GM18502 (cell line): ENCODE measurements at regions not wholly inside any gene's neighbourhood (a gene's known extent, or its start where the extent isn't known, plus 50 kb on each side); places are given as distances from the start of the nearest gene placed in this dataset.
"Not testable (repeated sequence)": the region's sequence is repeated elsewhere in the genome, so short reads cannot be mapped to it uniquely, and the experiment has no call there.

Experiments
- ATAC-seq: cut with Tn5 transposase; IDR thresholded peaks from one replicate; pipeline ENCODE4 v1.9.1; 2021; ENCODE audit warnings: mild to moderate bottlenecking; ENCODE audit not compliant: unreplicated experiment, poor library complexity

DNA sequence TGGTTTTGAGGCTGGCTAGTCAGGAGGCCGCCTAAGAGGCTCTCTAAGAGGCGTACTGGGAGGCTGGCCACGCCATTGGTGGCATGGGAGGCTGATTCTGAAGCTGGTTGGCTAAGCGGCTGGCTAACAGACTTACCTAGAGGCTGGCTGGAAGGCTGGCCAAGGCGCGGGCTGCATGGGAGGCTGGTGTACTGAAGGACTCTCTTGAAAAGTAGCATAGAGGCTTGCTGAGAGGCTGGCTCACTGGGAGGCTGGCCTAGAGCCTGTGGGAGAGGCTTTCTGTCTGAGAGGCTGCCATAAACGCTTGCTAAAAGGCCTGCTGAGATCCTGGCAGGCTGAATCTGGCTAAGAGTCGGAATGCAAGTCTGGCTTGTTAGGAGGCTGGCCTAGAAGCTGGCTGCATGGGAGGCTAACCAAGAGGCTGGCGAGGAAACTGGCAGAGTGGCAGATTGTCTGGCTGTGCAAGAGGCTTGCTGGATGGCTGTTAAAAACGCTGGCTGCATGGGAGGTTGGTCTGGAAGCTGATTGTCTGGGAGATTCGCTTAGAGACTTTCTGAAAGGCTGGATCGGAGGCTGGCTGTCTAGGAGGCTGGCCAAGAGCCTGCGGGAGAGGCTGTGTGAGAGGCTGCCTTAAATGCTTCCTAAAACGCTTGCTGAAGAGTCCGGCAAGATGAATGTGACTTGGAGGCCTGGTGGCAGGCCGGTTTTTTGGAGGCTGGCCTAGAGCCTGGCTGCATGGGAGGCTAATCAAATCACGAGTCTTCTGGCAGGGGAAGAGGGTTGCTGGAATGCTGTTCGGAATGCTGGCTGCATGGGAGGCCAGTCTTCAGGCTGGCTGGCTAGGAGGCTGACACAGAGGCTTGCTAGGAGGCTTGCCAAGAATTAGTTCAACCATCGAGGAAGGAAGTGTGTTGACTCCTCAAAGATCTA is 134.2 kb downstream of the OR13A1 start:
- ATAC-seq: no peak

DNA sequence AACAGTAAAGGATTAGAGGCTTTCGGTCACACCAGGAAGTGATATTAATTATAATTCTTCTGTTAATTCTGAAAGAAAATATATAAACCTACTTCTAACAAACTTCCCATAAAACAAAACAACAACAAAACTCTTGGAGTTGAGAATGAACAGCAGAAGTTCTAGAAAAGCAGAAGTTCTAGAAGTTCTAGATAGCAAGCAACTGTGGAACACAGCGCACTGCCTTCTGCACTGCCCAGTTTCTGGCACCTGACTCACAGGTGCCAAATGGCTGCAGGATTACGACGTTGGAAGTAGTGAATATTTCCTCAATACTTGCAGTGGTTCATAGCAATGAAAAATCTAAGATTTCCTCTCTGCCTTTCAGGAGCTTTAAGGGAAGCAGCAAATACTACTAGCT is 132.2 kb downstream of the OR13A1 start:
- ATAC-seq: no peak

DNA sequence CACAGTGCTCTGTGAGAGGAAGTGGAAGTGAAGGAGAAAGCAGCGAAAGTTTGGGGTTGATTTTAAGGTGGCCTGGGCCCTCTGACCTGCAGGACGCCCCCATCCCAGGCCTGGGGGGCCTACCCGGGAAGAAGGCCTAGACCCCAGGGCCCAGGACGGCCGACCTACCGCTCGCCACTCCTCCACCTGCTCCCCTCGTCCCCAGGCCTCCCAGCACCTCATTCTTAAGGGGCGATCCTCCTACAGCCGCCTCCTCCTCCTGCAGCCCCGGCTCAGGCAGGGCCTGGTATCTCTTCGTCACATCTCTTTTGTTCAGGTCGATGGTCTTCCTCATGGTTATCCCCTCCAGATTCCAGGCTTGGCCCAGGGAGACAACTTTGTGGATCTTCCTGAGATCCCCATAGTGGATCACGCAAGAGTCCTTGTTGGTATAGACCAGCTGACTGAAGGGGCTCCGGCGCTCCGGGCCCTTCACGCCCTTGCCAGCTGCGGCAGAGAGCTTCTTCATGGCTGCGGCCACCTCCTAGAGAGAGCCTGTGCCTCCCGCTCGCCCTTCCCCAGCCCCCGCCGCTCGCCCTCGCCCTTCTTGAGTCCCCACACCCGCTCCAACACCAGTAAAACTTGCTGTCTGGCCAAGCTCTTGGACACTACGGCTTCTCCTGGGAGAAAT is 117.5 kb downstream of the OR13A1 start:
- ATAC-seq: no peak

DNA sequence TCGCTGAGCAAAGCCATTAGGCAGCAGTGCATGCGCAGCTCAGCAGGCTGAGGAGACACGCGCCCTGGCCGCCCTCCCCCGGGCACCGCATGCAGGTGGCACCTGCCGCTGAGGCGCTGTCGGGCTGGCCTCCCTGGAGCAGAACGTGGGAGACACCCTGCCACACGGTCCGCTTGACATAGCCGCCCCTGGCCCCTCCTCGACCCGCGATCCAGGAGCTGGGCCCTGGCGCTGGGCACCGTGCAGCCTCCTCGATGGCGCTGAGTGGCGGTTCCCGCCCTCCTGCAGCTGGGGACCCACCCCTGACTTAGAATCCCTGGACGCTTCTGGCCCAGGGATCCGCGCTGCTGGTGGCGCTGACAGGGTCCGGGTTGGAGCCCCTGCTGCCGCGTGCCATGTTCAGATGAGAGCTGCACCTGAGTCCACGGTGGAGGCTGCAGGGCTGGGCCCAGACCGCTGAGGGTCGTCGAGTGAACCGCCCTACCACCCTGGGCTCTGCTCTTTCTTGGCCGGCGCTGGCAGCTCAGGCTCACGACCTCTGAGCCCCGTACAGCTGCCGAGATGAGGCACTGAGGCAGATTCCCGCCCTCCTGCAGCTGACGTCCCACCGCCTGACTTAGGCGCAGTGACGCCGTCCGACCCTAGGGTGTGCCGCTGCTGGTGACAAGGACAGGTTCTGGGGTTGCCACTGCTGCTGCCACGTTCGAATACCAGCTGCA is 116.8 kb downstream of the OR13A1 start:
- ATAC-seq: no peak

DNA sequence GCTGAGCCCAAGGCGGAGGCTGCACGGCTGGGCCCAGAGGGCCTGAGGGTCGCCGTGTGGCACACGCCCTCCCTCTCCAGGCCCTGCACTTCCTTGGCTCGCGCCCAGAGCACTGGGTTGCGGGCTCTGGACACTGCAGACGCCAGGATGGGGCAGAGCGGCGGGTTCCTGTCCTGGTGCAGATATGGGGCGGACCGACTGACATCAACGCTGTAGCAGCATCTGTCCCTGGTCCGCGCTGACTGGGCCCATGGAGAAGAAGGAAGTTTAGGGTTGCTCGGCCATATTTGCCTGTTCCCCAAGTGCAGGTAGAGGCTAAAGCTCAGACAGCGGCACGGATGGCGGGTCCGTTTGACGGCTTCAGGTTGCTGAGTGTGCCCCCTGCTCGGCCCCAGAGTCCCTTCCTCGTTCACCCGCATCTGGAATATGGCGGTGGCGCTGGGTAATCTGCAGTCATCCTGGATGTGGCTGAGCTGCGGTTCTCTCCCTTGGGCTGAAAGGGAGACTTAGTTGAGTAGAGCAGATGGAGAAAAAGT is 116.1 kb downstream of the OR13A1 start:
- no peak for ATAC-seq

DNA sequence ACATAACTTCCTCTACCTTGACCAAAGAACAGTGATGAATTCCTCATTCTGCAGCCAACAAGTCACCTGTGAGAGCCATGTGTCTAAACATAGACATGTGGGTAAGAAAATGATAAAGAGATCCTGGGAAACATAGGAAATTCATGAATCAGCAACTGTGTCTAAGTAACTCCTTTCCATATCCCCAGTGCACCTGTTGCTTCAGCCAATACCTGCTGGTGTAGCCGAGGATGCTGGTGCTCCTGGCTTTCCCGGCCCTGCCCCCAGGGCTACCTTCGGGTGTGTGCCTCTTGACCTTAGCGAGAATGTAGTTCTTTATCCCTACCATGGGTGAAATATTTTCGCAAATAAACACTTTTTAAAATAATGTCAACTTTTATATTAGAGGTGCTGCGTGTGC is 114.1 kb downstream of the OR13A1 start:
- no peak for ATAC-seq

DNA sequence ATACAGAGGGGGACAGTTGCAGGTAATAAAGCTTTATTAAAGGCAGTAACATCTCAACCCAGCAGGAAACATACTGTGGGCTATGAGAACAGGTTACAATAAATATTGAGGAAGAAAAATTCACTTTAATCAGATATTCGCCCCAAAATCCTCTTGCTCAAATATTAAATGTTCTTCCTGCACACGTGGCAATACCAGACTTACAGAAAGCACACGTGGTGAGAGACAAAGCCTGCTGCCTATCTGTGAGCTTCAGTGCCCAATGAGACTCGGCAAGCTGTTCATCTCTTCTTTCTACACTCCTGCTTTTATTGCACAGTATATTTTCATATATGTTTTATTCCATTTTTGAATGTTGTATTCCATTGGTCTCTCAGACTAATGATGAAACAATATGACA is 113.2 kb downstream of the OR13A1 start:
- ATAC-seq: no peak

DNA sequence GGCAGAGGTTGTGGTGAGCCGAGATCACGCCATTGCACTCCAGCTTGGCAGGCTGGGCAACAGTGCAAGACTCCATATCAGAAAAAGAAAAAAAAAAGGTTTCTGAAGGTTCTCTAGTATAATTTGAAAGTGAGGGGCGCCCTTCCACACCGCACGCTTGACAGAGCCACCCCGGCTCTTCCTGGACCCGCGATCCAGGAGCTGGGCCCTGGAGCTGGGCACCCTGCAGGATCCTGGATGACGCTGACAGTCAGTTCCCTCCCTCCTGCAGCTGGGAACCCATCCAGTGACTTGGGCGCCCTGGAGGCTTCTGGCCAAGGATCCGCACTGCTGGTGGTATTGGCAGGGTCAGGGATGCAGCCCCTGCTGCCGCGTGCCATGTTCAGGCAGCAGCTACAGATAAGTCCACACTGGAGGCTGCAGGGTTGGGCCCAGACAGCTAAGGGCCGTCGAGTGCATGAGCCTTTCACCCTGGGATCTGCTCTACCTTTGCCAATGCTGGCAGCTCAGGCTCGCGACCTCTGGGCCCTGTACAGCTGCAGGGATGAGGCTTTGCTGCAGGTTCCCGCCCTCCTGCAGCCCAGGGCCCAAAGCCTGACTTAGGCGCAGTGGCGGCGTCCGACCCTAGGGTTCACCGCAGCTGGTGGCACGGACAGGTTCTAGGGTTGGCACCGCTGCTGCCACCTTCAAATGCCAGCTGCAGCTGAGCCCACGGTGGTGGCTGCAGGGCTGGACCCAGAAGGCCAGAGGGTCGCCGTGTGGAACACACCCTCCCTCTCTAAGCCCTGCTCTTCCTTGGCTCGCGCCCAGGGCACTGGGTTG is 110.2 kb downstream of the OR13A1 start:
- no peak for ATAC-seq

DNA sequence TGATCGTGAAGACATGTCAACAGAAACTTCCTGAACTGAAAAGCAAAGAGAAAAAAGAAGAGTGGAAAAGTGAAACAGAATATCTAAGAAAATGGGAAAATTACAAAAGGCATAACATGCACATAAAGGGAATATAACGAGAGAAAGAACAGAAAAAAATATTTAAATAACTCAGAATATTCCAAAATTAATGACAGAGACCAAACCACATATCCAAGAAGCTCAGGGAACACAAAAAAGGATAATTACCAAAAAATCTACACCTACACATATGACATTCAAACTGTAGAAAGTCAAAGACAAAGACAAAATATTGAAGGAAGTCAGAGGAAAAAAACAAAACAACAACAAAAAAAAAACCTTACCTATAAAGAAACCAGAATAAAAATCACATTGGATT is 105.5 kb downstream of the OR13A1 start:
- ATAC-seq: no peak

DNA sequence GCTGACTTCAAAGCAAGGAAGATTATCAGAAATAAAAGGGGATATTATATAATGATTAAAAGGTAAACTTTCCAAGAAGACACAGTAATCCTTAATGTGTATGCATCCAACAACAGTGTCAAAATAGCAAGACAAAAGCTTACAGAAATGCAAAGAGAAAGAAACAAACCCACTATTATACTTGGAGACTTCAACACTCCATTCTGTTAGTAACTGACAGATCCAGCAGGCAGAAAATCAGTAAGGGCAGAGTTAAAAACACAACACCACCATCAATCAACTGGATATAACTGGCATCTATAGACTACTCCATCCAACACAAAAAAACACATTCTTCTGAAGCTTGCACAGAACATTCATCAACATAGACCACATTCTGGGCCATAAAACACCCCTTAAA is 103.8 kb downstream of the OR13A1 start:
- ATAC-seq: no peak

DNA sequence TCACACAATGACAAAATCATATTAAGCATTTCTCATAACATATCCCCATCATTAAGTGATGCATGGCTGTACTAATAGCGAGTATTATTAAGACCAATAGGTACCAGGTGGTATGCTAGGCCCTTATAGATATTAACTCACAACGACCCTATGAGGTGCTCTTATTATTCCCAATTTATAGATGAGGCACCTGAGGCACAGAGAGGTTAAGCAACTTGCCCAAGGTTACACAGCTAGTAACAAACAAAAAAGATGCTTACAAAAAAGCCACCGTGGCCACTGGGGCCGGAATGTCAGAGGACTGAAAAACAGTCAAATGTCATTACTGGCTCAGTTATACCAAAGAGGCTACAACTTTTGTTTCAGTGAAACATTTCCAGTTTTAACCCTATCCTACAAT is 96.0 kb downstream of the OR13A1 start:
- ATAC-seq: no peak

DNA sequence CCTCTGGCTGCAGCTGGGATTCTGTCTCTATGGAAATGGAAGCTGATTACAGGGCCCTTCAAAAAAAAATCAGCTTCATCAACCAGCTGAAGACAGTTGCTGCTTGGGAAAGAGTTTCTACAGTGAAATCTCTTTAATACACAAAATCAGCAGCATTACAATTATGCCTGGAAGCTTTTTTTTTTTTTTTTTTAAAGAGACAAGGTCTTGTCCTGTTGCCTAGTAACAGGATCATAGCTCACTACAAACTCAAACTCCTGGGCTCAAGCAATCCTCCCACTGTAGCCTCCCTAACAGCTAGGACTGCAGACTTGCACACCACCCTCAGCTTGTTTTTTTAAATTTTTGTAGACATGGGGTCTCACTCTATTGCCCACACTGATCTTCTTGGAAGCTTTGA is 94.5 kb downstream of the OR13A1 start:
- no peak for ATAC-seq

DNA sequence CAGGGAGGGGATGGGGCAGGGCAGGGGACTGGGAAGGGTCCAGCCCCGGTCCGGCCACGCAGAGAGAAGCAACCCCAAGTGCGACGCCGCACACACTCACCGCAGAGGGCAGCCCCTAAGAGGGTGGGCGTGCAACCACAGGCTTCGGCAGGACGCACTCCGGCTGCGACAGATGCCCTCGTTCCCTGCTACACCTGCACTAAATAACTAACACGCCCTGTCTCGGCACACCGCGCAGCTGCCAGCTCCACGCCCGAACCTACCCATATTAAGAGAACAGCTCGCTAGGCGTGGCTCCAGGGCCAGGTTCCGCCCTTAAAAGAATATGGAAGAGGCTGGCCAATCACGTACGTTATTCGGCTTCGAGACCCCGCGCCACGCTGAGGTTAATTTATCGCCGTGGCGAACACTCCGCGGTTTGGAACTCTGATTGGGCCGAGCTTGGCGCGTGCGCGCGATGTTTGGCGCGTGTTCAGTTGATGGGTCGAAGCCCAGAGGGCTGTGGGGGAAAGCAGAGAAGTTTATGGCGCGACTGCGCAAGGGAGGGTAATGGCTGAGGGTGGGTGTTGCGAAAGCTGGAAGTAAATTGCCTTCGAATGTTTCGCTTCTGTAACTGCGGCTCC is 91.1 kb downstream of the OR13A1 start:
- ATAC-seq: no peak

DNA sequence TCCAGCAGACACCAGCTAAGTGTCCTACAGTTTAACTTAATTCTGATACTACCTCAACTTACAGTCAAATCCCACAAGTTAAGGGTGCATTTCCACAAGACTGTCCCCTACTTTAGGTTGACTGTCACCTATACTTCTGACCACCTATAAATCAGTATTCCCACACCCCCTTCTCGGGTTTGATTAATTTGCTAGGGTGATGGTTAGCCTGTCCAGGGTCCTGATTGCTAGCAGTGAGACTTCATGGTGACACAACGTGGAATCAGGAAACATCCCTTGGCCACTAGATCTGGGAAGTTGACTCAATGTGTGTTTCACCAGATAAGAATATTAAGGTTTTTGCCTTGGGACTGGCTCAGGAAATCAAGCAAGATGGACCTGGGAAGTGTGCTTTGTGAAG is 88.4 kb downstream of the OR13A1 start:
- no peak for ATAC-seq

DNA sequence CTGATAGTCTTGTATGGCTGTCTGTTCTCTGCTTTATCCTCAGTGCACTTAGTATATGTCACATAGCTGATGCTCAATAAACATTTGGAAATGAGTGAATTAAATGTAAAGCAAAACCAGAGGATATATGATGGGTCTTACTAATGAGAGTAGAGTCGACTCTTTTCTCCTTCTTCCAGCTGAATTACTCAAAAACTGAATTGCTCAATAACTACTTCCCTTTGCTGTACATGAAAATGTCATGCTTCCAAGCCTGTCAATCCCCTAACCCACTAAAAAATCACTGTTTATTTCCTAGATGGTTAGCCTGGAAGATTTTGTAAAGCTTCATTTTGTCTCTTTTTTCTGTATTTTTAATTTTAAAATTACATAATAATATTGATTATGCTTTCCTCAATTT is 88.0 kb downstream of the OR13A1 start:
- no peak for ATAC-seq

DNA sequence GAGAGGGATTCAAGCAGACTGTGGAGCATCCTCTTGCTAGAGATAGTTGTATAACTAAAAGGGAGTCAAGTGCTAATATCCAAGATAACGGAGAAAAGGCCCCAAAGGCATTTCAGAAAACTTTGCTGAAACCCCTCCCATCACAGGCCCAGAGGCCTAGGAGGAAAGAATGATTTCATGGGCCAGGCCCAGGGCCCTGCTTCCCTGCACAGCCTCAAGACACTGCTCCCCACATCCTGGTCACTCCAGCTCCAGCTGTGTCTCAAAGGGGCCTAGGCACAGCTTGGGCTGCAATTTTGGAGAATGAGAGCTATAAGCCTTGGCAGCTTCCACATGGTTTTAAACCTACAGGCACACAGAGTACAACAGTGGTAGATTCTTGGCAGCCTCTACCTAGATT is 85.6 kb downstream of the OR13A1 start:
- no peak for ATAC-seq

DNA sequence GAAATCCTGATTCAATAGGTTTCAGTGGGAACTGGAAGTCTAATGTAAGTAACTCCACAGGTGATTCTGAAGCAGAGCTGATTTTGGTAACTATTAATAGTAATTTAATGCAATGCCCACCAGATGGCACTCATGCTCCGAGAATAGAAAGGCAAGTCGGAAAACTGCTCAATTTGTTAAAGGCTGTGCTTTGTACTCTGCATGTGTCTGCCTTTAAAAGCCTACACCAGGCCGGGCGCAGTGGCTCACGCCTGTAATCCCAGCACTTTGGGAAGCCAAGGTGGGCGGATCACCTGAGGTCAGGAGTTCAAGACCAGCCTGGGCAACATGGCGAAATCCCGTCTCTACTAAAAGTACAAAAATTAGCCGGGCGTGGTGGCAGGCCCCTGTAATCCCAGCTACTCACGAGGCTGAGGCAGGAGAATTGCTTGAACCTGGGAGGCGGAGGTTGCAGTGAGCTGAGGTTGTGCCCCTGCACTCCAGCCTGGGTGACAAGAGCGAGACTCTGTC is 80.1 kb downstream of the OR13A1 start:
- ATAC-seq: not testable (repeated sequence)

DNA sequence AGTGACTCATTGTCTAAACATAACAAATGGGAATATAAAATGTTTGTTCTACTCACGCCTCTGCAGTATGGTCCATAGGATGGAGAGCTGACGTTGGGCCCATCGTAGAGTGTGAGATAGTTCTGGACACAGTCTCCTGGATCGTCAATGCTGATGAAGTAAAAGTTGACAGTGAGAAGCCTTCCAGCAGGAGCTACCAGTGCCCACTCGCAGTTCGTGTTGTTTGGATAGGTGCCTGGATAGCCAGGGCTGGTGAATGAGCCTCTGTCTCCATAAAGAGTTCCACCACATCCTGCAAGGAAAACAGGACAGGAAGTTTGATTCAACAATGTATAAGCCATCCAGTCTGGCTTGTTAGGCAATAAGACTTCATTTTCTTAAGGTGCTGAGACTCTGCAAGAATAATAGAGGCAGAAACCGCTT is 79.6 kb downstream of the OR13A1 start:
- ATAC-seq: no peak

DNA sequence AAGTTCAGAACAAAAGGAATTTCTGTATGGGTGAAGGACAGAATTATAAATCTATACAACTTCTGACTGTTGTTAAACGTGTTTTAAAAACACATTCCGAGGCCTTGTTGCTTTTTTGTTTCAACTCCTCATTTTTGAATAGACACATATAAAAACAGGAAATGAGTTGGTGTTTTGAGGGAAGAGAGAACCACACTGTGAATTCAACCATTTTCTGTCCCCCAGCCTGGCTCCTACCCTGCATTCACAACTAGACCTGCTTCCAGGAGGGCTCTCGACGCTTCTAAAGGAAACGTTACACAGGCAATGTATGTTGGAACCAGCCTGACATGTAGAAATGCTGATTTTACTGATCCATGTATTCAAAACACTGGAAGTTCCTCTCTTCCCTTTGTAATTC is 76.5 kb downstream of the OR13A1 start:
- ATAC-seq: no peak
